DND-41 (cell line): ENCODE measurements at regions not wholly inside any gene's neighbourhood (a gene's known extent, or its start where the extent isn't known, plus 50 kb on each side); places are given as distances from the start of the nearest gene placed in this dataset.

Source experiments
- ATAC-seq: fragments of 200-7000 bp; cut with Tn5 transposase; 3 replicates; pipeline ENCODE4 v1.9.1; 2021; ENCODE audit warnings: low read depth; ENCODE audit not compliant: insufficient read depth
- DNase-seq: peaks from one replicate; pipeline ENCODE4 v3.0.0-alpha.2; 2020
- H2AFZ ChIP-seq: 2 replicates; pipeline ENCODE4 v1.6.0; 2012; ENCODE audit warnings: low read depth, low read length
- H3K27ac ChIP-seq: 2 replicates; pipeline ENCODE4 v1.5.1; 2012; ENCODE audit warnings: low read length, inconsistent platforms
- H3K27me3 ChIP-seq: fragments of 200-600 bp; sonication (generic); 2 replicates; pipeline ENCODE4 v1.6.0; 2012; ENCODE audit warnings: low read length, mild to moderate bottlenecking, inconsistent platforms; ENCODE audit not compliant: insufficient read depth, poor library complexity
- H3K36me3 ChIP-seq: 2 replicates; pipeline ENCODE4 v1.5.1; 2012; ENCODE audit warnings: low read length, inconsistent platforms; ENCODE audit not compliant: insufficient read depth
- H3K4me1 ChIP-seq: 2 replicates; pipeline ENCODE4 v1.5.1; 2012; ENCODE audit warnings: mild to moderate bottlenecking, low read length; ENCODE audit not compliant: insufficient read depth
- H3K4me2 ChIP-seq: 2 replicates; pipeline ENCODE4 v1.6.0; 2012; ENCODE audit warnings: mild to moderate bottlenecking, moderate library complexity, low read length, inconsistent platforms; ENCODE audit not compliant: insufficient read depth
- H3K4me3 ChIP-seq, 2 experiments: fragments of 200-600 bp in 1 of 2; shearing (Covaris generic) in 1 of 2; 2 replicates each; pipeline ENCODE4 v1.5.1; 2012 to 2016; ENCODE audit warnings: inconsistent platforms in 2 of 2, low read length in 2 of 2, mild to moderate bottlenecking in 2 of 2, low read depth in 1 of 2, moderate library complexity in 1 of 2
- H3K79me2 ChIP-seq: 2 replicates; pipeline ENCODE4 v1.6.0; 2012; ENCODE audit warnings: low read length, inconsistent platforms; ENCODE audit not compliant: insufficient read depth
- H3K9ac ChIP-seq: 2 replicates; pipeline ENCODE4 v1.6.0; 2012; ENCODE audit warnings: low read depth, mild to moderate bottlenecking, inconsistent platforms, low read length, moderate library complexity
- H3K9me3 ChIP-seq: 2 replicates; pipeline ENCODE4 v1.5.1; 2012; ENCODE audit warnings: low read length, moderate library complexity, mild to moderate bottlenecking, inconsistent platforms; ENCODE audit not compliant: insufficient read depth, severe bottlenecking
- H4K20me1 ChIP-seq: 2 replicates; pipeline ENCODE4 v1.6.0; 2012; ENCODE audit warnings: low read length; ENCODE audit not compliant: insufficient read depth
- EZH2 ChIP-seq: IDR thresholded peaks from 3 replicates; pipeline ENCODE4 v1.6.1; 2012; ENCODE audit warnings: borderline replicate concordance, low read depth, mild to moderate bottlenecking, moderate library complexity, low read length, inconsistent platforms; ENCODE audit not compliant: severe bottlenecking
- TF ChIP-seq, protein P1 (sequence below): IDR thresholded peaks from 2 replicates; pipeline ENCODE4 v1.5.1; 2012; ENCODE audit warnings: borderline replicate concordance, low read length, moderate library complexity, mild to moderate bottlenecking; ENCODE audit not compliant: poor library complexity, severe bottlenecking; ENCODE audit errors: extremely low read depth

DNA sequence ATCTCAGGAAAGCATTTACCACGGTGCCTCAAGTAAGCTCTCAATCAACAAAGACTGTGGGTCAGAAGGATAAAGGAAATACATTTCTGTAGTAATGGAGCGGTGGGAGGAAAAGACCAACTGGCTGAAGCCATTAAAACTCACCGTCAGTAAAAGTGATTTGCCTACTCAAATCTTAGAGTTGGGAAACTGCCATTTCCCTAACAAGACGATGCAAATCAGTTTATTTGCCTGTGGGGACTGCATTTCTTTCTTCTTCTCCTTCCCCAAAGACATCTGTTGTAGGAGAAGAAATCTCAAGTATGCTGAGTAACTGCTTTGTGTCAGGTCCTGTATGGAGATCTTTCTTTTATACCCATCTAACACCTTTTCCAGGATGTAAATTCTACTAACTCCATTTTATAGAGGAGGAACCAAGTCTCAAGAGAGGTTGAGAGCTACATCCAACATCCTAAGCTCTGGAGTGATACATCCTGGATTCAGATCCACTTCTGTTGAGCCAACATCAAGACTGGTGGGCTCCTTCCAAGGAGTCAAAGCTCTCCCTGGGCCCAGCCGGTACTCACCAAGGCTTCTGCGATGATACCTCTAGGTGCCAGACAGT, 219.3 kb upstream of the FGGY start:
- H4K20me1 ChIP-seq, result no peaks in the 10 kb centered on the region
- no peak overlapping the region for H3K4me3 ChIP-seq

DNA sequence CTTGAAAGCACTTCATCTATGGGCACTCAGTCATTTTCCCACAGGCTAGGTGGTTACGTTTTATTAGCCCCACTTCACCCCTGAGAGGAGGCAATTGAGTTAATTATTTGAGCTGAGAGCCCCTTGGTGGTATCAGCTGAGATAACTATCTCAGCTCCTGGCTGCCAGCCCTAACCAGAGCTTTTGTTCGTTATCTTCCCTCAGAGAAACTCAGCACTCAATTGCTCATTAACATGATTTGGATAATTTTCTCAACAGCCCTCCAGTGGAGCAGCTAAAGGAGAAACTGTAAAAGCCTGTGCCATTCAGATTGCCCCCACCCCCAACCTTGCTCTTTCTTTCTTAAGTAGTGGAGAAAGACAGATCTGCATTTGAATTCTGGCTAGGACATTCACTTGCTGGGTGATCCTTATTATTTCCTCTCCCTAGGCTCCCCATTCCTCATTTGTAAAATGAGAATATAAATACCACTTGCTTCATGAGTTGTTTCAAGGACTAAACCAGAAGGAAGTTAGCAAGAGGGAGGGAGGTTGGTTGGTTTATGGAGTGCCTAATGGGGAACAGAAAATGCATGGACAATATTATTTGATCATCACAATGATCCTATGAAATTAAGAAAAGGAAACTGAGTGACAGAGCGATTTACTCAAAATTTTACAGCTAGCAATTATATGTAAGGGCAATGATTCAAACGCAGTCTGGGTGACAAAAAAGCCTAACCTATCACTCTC, 218.7 kb upstream of the FGGY start:
- no peak for TF ChIP-seq EZH2
- no peak overlapping the region for H2AFZ ChIP-seq
- no peak overlapping the region for H3K4me2 ChIP-seq
- H3K4me3 ChIP-seq, result no peak overlapping the region
- H4K20me1 ChIP-seq, result no peaks in the 10 kb centered on the region
- H3K4me1 ChIP-seq, result peaks cover 8% of the 10 kb centered on the region
- H3K9me3 ChIP-seq, result no peaks in the 10 kb centered on the region
- peak; percentile 54 for ATAC-seq
- H3K79me2 ChIP-seq, result no peaks in the 10 kb centered on the region
- H3K9ac ChIP-seq, result no peak overlapping the region
- DNase-seq, result peak; percentile 16
- no peak overlapping the region for H3K27ac ChIP-seq
- H3K36me3 ChIP-seq, result no peaks in the 10 kb centered on the region
- no peaks in the 10 kb centered on the region for H3K27me3 ChIP-seq

More for the DNA sequence above, 219.3 kb upstream of the FGGY start:
- TF ChIP-seq, protein P1, sequence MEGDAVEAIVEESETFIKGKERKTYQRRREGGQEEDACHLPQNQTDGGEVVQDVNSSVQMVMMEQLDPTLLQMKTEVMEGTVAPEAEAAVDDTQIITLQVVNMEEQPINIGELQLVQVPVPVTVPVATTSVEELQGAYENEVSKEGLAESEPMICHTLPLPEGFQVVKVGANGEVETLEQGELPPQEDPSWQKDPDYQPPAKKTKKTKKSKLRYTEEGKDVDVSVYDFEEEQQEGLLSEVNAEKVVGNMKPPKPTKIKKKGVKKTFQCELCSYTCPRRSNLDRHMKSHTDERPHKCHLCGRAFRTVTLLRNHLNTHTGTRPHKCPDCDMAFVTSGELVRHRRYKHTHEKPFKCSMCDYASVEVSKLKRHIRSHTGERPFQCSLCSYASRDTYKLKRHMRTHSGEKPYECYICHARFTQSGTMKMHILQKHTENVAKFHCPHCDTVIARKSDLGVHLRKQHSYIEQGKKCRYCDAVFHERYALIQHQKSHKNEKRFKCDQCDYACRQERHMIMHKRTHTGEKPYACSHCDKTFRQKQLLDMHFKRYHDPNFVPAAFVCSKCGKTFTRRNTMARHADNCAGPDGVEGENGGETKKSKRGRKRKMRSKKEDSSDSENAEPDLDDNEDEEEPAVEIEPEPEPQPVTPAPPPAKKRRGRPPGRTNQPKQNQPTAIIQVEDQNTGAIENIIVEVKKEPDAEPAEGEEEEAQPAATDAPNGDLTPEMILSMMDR, result no peak
- TF ChIP-seq EZH2, result no peak
- ATAC-seq (0 out of 3 replicates have a peak, but pooled peaks have one; percentile 9), DNase-seq (no peak)
- H3K9ac ChIP-seq, result no peak overlapping the region
- H3K4me2 ChIP-seq, result no peak overlapping the region
- no peaks in the 10 kb centered on the region for H3K9me3 ChIP-seq
- no peak overlapping the region for H2AFZ ChIP-seq
- H3K27me3 ChIP-seq, result no peaks in the 10 kb centered on the region
- no peaks in the 10 kb centered on the region for H3K79me2 ChIP-seq
- H3K4me1 ChIP-seq, result peaks cover 14% of the 10 kb centered on the region
- H3K36me3 ChIP-seq, result no peaks in the 10 kb centered on the region
- no peak overlapping the region for H3K27ac ChIP-seq

DNA sequence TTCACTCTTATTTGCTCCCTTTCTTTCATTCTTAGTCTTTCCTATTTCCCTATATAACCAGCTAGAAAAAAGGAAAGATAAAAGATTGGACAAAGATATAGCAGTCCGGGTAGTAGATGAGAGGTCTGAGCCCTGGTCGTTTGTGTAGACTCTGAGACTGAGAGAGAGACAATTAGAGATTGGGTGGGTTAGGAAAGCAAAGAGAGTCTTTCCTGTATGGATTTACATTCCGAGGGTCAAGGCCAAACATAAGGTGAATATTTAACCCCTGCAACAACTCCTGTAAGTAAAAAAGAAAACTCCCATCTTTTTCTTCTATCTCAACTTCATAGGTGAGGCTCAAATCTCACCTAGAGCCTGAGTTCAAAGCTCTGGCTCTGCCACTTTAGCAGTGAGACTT, 218.0 kb upstream of the FGGY start:
- H2AFZ ChIP-seq, result no peak overlapping the region
- no peaks in the 10 kb centered on the region for H4K20me1 ChIP-seq
- no peaks in the 10 kb centered on the region for H3K27me3 ChIP-seq
- no peak overlapping the region for H3K9ac ChIP-seq
- H3K4me2 ChIP-seq, result no peak overlapping the region
- H3K4me1 ChIP-seq, result peaks cover 12% of the 10 kb centered on the region
- H3K36me3 ChIP-seq, result no peaks in the 10 kb centered on the region
- H3K9me3 ChIP-seq, result no peaks in the 10 kb centered on the region
- TF ChIP-seq, protein P1, result no peak
- no peak for TF ChIP-seq EZH2
- DNase-seq (no peak), ATAC-seq (no peak)
- H3K4me3 ChIP-seq, result no peak overlapping the region
- H3K79me2 ChIP-seq, result no peaks in the 10 kb centered on the region
- no peak overlapping the region for H3K27ac ChIP-seq

DNA sequence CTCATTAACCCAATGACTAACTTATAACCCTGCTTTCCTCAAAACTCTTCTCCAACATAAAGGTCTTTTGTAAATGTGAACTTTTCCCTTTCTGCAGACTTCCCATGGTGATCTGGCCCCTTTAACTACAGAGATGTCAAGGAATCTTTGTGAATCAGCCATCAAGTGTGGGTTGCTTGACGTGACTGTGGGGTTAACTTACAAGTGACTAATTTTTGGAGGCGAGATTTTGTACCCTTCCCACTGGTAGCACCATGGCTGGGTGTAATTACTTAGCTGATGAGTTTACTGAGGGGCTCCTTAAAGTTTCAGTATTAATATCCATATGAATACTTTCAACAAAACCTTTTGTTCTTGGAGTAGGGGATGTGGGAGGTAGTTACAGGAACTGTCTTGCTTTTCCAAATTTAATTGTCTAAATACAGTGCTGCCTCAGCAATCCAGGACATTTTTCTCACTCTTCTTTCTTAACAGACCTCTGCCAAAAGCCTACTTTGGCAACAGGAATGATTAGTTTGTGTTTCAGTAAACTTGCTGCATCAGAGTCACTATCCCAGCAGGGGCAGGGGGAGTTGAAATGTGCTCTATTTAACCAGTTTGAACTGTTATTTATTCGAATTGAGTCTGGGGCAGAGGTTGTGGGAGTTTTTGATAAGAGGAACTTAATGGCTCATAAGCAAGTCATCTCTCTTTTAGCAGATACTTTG, 217.3 kb upstream of the FGGY start:
- Histone ChIP-seq H3K27me3 (no peaks in the 10 kb centered on the region), H3K4me1 (peaks cover 20% of the 10 kb centered on the region), H2AFZ (no peak overlapping the region), H3K9me3 (no peaks in the 10 kb centered on the region), H3K79me2 (no peaks in the 10 kb centered on the region), H3K4me2 (no peak overlapping the region), H3K4me3 (no peak overlapping the region), H3K9ac (no peak overlapping the region), H3K36me3 (no peaks in the 10 kb centered on the region), H4K20me1 (no peaks in the 10 kb centered on the region), H3K27ac (no peak overlapping the region)
- TF ChIP-seq EZH2, result no peak
- TF ChIP-seq, protein P1, result no peak
- ATAC-seq, result no peak
- DNase-seq, result no peak
